GM21423 (cell line): ENCODE measurements at regions not wholly inside any gene's neighbourhood (a gene's known extent, or its start where the extent isn't known, plus 50 kb on each side); places are given as distances from the start of the nearest gene placed in this dataset.
"Not testable (repeated sequence)": the region's sequence is repeated elsewhere in the genome, so short reads cannot be mapped to it uniquely, and the experiment has no call there.

Source experiments
- ATAC-seq: cut with Tn5 transposase; IDR thresholded peaks from one replicate; pipeline ENCODE4 v1.9.1; 2021; ENCODE audit warnings: mild to moderate bottlenecking, moderate library complexity; ENCODE audit not compliant: unreplicated experiment

- ATAC-seq: not testable (repeated sequence)
These were observed 1447.2 kb downstream of the RAPGEF2 start for GRCh38 chr4:160549951-160550519.

- ATAC-seq: no peak
These were observed 1459.8 kb downstream of the RAPGEF2 start for GRCh38 chr4:160562661-160563060.

- ATAC-seq: no peak
These were observed 1460.8 kb downstream of the RAPGEF2 start for GRCh38 chr4:160563552-160564282.

- no peak for ATAC-seq
These were observed 1464.8 kb downstream of the RAPGEF2 start for GRCh38 chr4:160567634-160568033.

- ATAC-seq: no peak
These were observed 1467.4 kb downstream of the RAPGEF2 start for GRCh38 chr4:160570271-160570670.

- ATAC-seq: not testable (repeated sequence)
These were observed 1471.4 kb downstream of the RAPGEF2 start for GRCh38 chr4:160574272-160574671.

- no peak for ATAC-seq
These were observed 1477.7 kb downstream of the RAPGEF2 start for GRCh38 chr4:160580581-160580980.

- ATAC-seq: no peak
These were observed 1489.4 kb downstream of the RAPGEF2 start for GRCh38 chr4:160592258-160592657.

- no peak for ATAC-seq
These were observed 1492.8 kb downstream of the RAPGEF2 start for GRCh38 chr4:160595646-160596045.

- ATAC-seq: no peak
These were observed 1501.7 kb downstream of the RAPGEF2 start for GRCh38 chr4:160604541-160604940.

GRCh38 chr4:160611181-160611580 lies 1508.3 kb downstream of the RAPGEF2 start:
- ATAC-seq: no peak

- ATAC-seq: no peak
These were observed 1528.2 kb downstream of the RAPGEF2 start for GRCh38 chr4:160631044-160631443.

- no peak for ATAC-seq
These were observed 1511.0 kb downstream of the FSTL5 start for GRCh38 chr4:160652790-160653189.

GRCh38 chr4:160675550-160675949 lies 1488.2 kb downstream of the FSTL5 start:
- no peak for ATAC-seq

GRCh38 chr4:160685729-160686128 lies 1478.1 kb downstream of the FSTL5 start:
- ATAC-seq: no peak

GRCh38 chr4:160701671-160702070 lies 1462.1 kb downstream of the FSTL5 start:
- no peak for ATAC-seq

- no peak for ATAC-seq
These were observed 1454.8 kb downstream of the FSTL5 start for GRCh38 chr4:160709026-160709425.

GRCh38 chr4:160709546-160709945 lies 1454.3 kb downstream of the FSTL5 start:
- ATAC-seq: no peak

- no peak for ATAC-seq
These were observed 1447.2 kb downstream of the FSTL5 start for GRCh38 chr4:160716551-160716950.

GRCh38 chr4:160717848-160718247 lies 1446.0 kb downstream of the FSTL5 start:
- no peak for ATAC-seq

- ATAC-seq: no peak
These were observed 1439.7 kb downstream of the FSTL5 start for GRCh38 chr4:160724063-160724462.

GRCh38 chr4:160745126-160745525 lies 1418.7 kb downstream of the FSTL5 start:
- ATAC-seq: no peak

- ATAC-seq: not testable (repeated sequence)
These were observed 1417.2 kb downstream of the FSTL5 start for GRCh38 chr4:160746585-160746984.
